SK-N-MC (cell line): ENCODE measurements at regions not wholly inside any gene's neighbourhood (a gene's known extent, or its start where the extent isn't known, plus 50 kb on each side); places are given as distances from the start of the nearest gene placed in this dataset.

Experiments used
- EZH2 ChIP-seq: fragments of 200-600 bp; sonication (generic); IDR thresholded peaks from one replicate; pipeline ENCODE4 v1.6.1; 2017; ENCODE audit warnings: antibody characterized with exemption
- POLR2AphosphoS5 ChIP-seq: IDR thresholded peaks from 2 replicates; pipeline ENCODE4 v1.6.1; 2012; ENCODE audit warnings: mild to moderate bottlenecking, low read depth, low read length, borderline replicate concordance

DNA sequence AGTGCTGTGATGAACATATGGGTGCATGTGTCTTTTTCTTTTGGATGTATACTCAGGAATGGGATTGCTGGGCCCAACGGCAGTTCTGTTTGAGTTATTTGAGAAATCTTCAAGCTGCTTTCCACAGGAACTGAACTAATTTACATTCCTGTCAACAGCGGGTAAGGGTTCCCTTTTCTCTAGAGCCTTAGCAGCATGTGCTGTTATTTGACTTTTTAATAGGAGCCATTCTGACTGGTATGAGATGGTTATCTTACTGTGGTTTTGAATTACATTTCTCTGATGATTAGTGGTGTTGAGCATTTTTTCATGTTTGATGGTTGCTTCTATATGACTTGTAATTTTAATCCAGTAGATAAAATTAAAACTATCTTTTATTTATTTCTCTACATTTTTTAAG, 1168.6 kb upstream of the ALCAM start:
- no peak for TF ChIP-seq EZH2
- TF ChIP-seq POLR2AphosphoS5, result no peak; the same call in 1 of the 2 replicates
